ENCODE measurements at regions not wholly inside any gene's neighbourhood (a gene's known extent, or its start where the extent isn't known, plus 50 kb on each side); places are given as distances from the start of the nearest gene placed in this dataset.

GRCh38 chr2:19763731-19764130, 138.1 kb downstream of the TTC32 start:
- H3K4me3 ChIP-seq (ENCODE audit: low read depth, low read length): no peak overlapping the region
- no peak for DNase-seq (ENCODE audit: low read depth)
- no peak for TF ChIP-seq CTCF (IDR thresholded peaks at IDR 0.05; ENCODE audit: insufficient read depth, low read depth, low read length)

- no peak for DNase-seq (ENCODE audit: low read depth)
- H3K4me3 ChIP-seq (ENCODE audit: low read depth, low read length): no peak overlapping the region
- no peak for TF ChIP-seq CTCF (IDR thresholded peaks at IDR 0.05; ENCODE audit: insufficient read depth, low read depth, low read length)
Observed at GRCh38 chr2:19762959-19763605, 138.7 kb downstream of the TTC32 start.

- no peak for TF ChIP-seq CTCF (IDR thresholded peaks at IDR 0.05; ENCODE audit: insufficient read depth, low read depth, low read length)
- DNase-seq (ENCODE audit: low read depth): no peak
- no peak overlapping the region for H3K4me3 ChIP-seq (ENCODE audit: low read depth, low read length)
Observed at GRCh38 chr2:19762142-19762541, 139.6 kb downstream of the TTC32 start.

- no peak overlapping the region for H3K4me3 ChIP-seq (ENCODE audit: low read depth, low read length)
- no peak for DNase-seq (ENCODE audit: low read depth)
- TF ChIP-seq CTCF (IDR thresholded peaks at IDR 0.05; ENCODE audit: insufficient read depth, low read depth, low read length): no peak
Observed at GRCh38 chr2:19759880-19760279, 141.9 kb downstream of the TTC32 start.

GRCh38 chr2:19758658-19759057, 143.1 kb downstream of the TTC32 start:
- no peak for TF ChIP-seq CTCF (IDR thresholded peaks at IDR 0.05; ENCODE audit: insufficient read depth, low read depth, low read length)
- no peak for DNase-seq (ENCODE audit: low read depth)
- H3K4me3 ChIP-seq (ENCODE audit: low read depth, low read length): no peak overlapping the region

- no peak for TF ChIP-seq CTCF (IDR thresholded peaks at IDR 0.05; ENCODE audit: insufficient read depth, low read depth, low read length)
- no peak overlapping the region for H3K4me3 ChIP-seq (ENCODE audit: low read depth, low read length)
- no peak for DNase-seq (ENCODE audit: low read depth)
Observed at GRCh38 chr2:19757586-19757985, 144.2 kb downstream of the TTC32 start.

- no peak for TF ChIP-seq CTCF (IDR thresholded peaks at IDR 0.05; ENCODE audit: insufficient read depth, low read depth, low read length)
- no peak for DNase-seq (ENCODE audit: low read depth)
- H3K4me3 ChIP-seq (ENCODE audit: low read depth, low read length): no peak overlapping the region
Observed at GRCh38 chr2:19754907-19755306, 146.9 kb downstream of the TTC32 start.

Data from fibroblast of villous mesenchyme (primary cell).